ENCODE measurements at regions not wholly inside any gene's neighbourhood (a gene's known extent, or its start where the extent isn't known, plus 50 kb on each side); places are given as distances from the start of the nearest gene placed in this dataset.
"Not testable (repeated sequence)": the region's sequence is repeated elsewhere in the genome, so short reads cannot be mapped to it uniquely, and the experiment has no call there.

GRCh38 chr6:11426571-11426970 is 111.0 kb upstream of the TMEM170B start:
- Histone ChIP-seq H3K4me1 (ENCODE audit: control insufficient read depth, insufficient read depth, low read length) (peaks cover 66% of the 10 kb centered on the region), H3K4me3 (ENCODE audit: low read length) (no peak overlapping the region), H3K27me3 (ENCODE audit: control insufficient read depth, insufficient read depth, low read length) (no peaks in the 10 kb centered on the region), H3K9me3 (replicated peaks; ENCODE audit: low read length) (no peaks in the 10 kb centered on the region), H3K36me3 (ENCODE audit: insufficient read depth, low read length) (no peaks in the 10 kb centered on the region), H3K9ac (ENCODE audit: low read depth, low read length) (no peak overlapping the region), H3K4me2 (ENCODE audit: low read length) (no peak overlapping the region)

GRCh38 chr6:11425876-11426275 is 111.7 kb upstream of the TMEM170B start:
- H3K9ac ChIP-seq (ENCODE audit: low read depth, low read length) = no peak overlapping the region
- H3K36me3 ChIP-seq (ENCODE audit: insufficient read depth, low read length) = no peaks in the 10 kb centered on the region
- H3K4me2 ChIP-seq (ENCODE audit: low read length) = no peak overlapping the region
- H3K4me1 ChIP-seq (ENCODE audit: control insufficient read depth, insufficient read depth, low read length) = peaks cover 62% of the 10 kb centered on the region
- H3K4me3 ChIP-seq (ENCODE audit: low read length) = no peak overlapping the region
- H3K9me3 ChIP-seq (replicated peaks; ENCODE audit: low read length) = no peaks in the 10 kb centered on the region
- no peaks in the 10 kb centered on the region for H3K27me3 ChIP-seq (ENCODE audit: control insufficient read depth, insufficient read depth, low read length)

- Histone ChIP-seq H3K9ac (ENCODE audit: low read depth, low read length) (no peak overlapping the region), H3K4me1 (ENCODE audit: control insufficient read depth, insufficient read depth, low read length) (peaks cover 61% of the 10 kb centered on the region), H3K9me3 (replicated peaks; ENCODE audit: low read length) (no peaks in the 10 kb centered on the region), H3K27me3 (ENCODE audit: control insufficient read depth, insufficient read depth, low read length) (no peaks in the 10 kb centered on the region), H3K4me2 (ENCODE audit: low read length) (no peak overlapping the region), H3K4me3 (ENCODE audit: low read length) (no peak overlapping the region), H3K36me3 (ENCODE audit: insufficient read depth, low read length) (no peaks in the 10 kb centered on the region)
Observed at GRCh38 chr6:11425431-11425871, 112.1 kb upstream of the TMEM170B start.

- H3K4me1 ChIP-seq (ENCODE audit: control insufficient read depth, insufficient read depth, low read length) = peaks cover 52% of the 10 kb centered on the region
Observed at GRCh38 chr6:11424395-11425034, 113.0 kb upstream of the TMEM170B start.

GRCh38 chr6:11423667-11424066 is 113.9 kb upstream of the TMEM170B start:
- H3K4me3 ChIP-seq (ENCODE audit: low read length) = no peak overlapping the region
- H3K27me3 ChIP-seq (ENCODE audit: control insufficient read depth, insufficient read depth, low read length) = no peaks in the 10 kb centered on the region
- H3K4me2 ChIP-seq (ENCODE audit: low read length) = no peak overlapping the region
- no peak overlapping the region for H3K9ac ChIP-seq (ENCODE audit: low read depth, low read length)
- H3K4me1 ChIP-seq (ENCODE audit: control insufficient read depth, insufficient read depth, low read length) = peaks cover 43% of the 10 kb centered on the region
- no peaks in the 10 kb centered on the region for H3K36me3 ChIP-seq (ENCODE audit: insufficient read depth, low read length)
- H3K9me3 ChIP-seq (replicated peaks; ENCODE audit: low read length) = no peaks in the 10 kb centered on the region

More at GRCh38 chr6:11424395-11425034, 113.0 kb upstream of the TMEM170B start:
- Histone ChIP-seq H3K36me3 (ENCODE audit: insufficient read depth, low read length) (no peaks in the 10 kb centered on the region), H3K4me3 (ENCODE audit: low read length) (no peak overlapping the region), H3K9me3 (replicated peaks; ENCODE audit: low read length) (no peaks in the 10 kb centered on the region), H3K27me3 (ENCODE audit: control insufficient read depth, insufficient read depth, low read length) (no peaks in the 10 kb centered on the region), H3K9ac (ENCODE audit: low read depth, low read length) (no peak overlapping the region), H3K4me2 (ENCODE audit: low read length) (no peak overlapping the region)

- no peaks in the 10 kb centered on the region for H3K27me3 ChIP-seq (ENCODE audit: control insufficient read depth, insufficient read depth, low read length)
- peaks cover 37% of the 10 kb centered on the region for H3K4me1 ChIP-seq (ENCODE audit: control insufficient read depth, insufficient read depth, low read length)
- no peaks in the 10 kb centered on the region for H3K9me3 ChIP-seq (replicated peaks; ENCODE audit: low read length)
- no peak overlapping the region for H3K4me3 ChIP-seq (ENCODE audit: low read length)
- no peak overlapping the region for H3K9ac ChIP-seq (ENCODE audit: low read depth, low read length)
- no peak overlapping the region for H3K4me2 ChIP-seq (ENCODE audit: low read length)
- no peaks in the 10 kb centered on the region for H3K36me3 ChIP-seq (ENCODE audit: insufficient read depth, low read length)
Observed at GRCh38 chr6:11423072-11423471, 114.5 kb upstream of the TMEM170B start.

- Histone ChIP-seq H3K4me1 (ENCODE audit: control insufficient read depth, insufficient read depth, low read length) (peaks cover 20% of the 10 kb centered on the region), H3K4me2 (ENCODE audit: low read length) (no peak overlapping the region), H3K9me3 (replicated peaks; ENCODE audit: low read length) (no peaks in the 10 kb centered on the region), H3K4me3 (ENCODE audit: low read length) (no peak overlapping the region), H3K27me3 (ENCODE audit: control insufficient read depth, insufficient read depth, low read length) (no peaks in the 10 kb centered on the region), H3K9ac (ENCODE audit: low read depth, low read length) (no peak overlapping the region), H3K36me3 (ENCODE audit: insufficient read depth, low read length) (no peaks in the 10 kb centered on the region)
Observed at GRCh38 chr6:11419763-11420453, 117.6 kb upstream of the TMEM170B start.

- no peaks in the 10 kb centered on the region for H3K36me3 ChIP-seq (ENCODE audit: insufficient read depth, low read length)
- no peaks in the 10 kb centered on the region for H3K9me3 ChIP-seq (replicated peaks; ENCODE audit: low read length)
- no peak overlapping the region for H3K4me2 ChIP-seq (ENCODE audit: low read length)
- H3K4me3 ChIP-seq (ENCODE audit: low read length) = no peak overlapping the region
- H3K4me1 ChIP-seq (ENCODE audit: control insufficient read depth, insufficient read depth, low read length) = peaks cover 5% of the 10 kb centered on the region
- H3K27me3 ChIP-seq (ENCODE audit: control insufficient read depth, insufficient read depth, low read length) = no peaks in the 10 kb centered on the region
- no peak overlapping the region for H3K9ac ChIP-seq (ENCODE audit: low read depth, low read length)
Observed at GRCh38 chr6:11418290-11418905, 119.2 kb upstream of the TMEM170B start.

GRCh38 chr6:11416936-11417576 is 120.5 kb upstream of the TMEM170B start:
- Histone ChIP-seq H3K4me3 (ENCODE audit: low read length) (no peak overlapping the region), H3K9me3 (replicated peaks; ENCODE audit: low read length) (no peaks in the 10 kb centered on the region), H3K36me3 (ENCODE audit: insufficient read depth, low read length) (no peaks in the 10 kb centered on the region), H3K9ac (ENCODE audit: low read depth, low read length) (no peak overlapping the region), H3K27me3 (ENCODE audit: control insufficient read depth, insufficient read depth, low read length) (no peaks in the 10 kb centered on the region), H3K4me1 (ENCODE audit: control insufficient read depth, insufficient read depth, low read length) (peaks cover 2% of the 10 kb centered on the region), H3K4me2 (ENCODE audit: low read length) (no peak overlapping the region)

- H3K36me3 ChIP-seq (ENCODE audit: insufficient read depth, low read length); H3K4me1 ChIP-seq (ENCODE audit: control insufficient read depth, insufficient read depth, low read length); H3K4me2 ChIP-seq (ENCODE audit: low read length); H3K9ac ChIP-seq (ENCODE audit: low read depth, low read length); H3K27me3 ChIP-seq (ENCODE audit: control insufficient read depth, insufficient read depth, low read length); H3K9me3 ChIP-seq (replicated peaks; ENCODE audit: low read length); H3K4me3 ChIP-seq (ENCODE audit: low read length): not testable (repeated sequence)
Observed at GRCh38 chr6:11416099-11416935, 121.2 kb upstream of the TMEM170B start.

- no peaks in the 10 kb centered on the region for H3K9me3 ChIP-seq (replicated peaks; ENCODE audit: low read length)
- no peaks in the 10 kb centered on the region for H3K27me3 ChIP-seq (ENCODE audit: control insufficient read depth, insufficient read depth, low read length)
- no peak overlapping the region for H3K9ac ChIP-seq (ENCODE audit: low read depth, low read length)
- H3K4me2 ChIP-seq (ENCODE audit: low read length) = no peak overlapping the region
- H3K4me3 ChIP-seq (ENCODE audit: low read length) = no peak overlapping the region
- no peaks in the 10 kb centered on the region for H3K36me3 ChIP-seq (ENCODE audit: insufficient read depth, low read length)
- peaks cover 8% of the 10 kb centered on the region for H3K4me1 ChIP-seq (ENCODE audit: control insufficient read depth, insufficient read depth, low read length)
Observed at GRCh38 chr6:11415557-11415956, 122.0 kb upstream of the TMEM170B start.
